Thymus (tissue), 11 donors: ENCODE measurements at regions not wholly inside any gene's neighbourhood (a gene's known extent, or its start where the extent isn't known, plus 50 kb on each side); places are given as distances from the start of the nearest gene placed in this dataset.
"Not testable (repeated sequence)": the region's sequence is repeated elsewhere in the genome, so short reads cannot be mapped to it uniquely, and the experiment has no call there.

Source experiments
- DNase-seq, 9 donors: peaks; one replicate each; pipeline ENCODE4 v3.0.0-alpha.2; 2013; ENCODE audit warnings: low spot score in 9 of 9, low read depth in 6 of 9, missing footprints in 1 of 9
- H3K27ac ChIP-seq, 2 donors: one replicate each; pipeline ENCODE4 v1.5.1; 2013; ENCODE audit warnings: control low read depth in 1 of 2, low read depth in 1 of 2, low read length in 1 of 2, mild to moderate bottlenecking in 1 of 2, moderate library complexity in 1 of 2
- H3K27me3 ChIP-seq, 2 donors: one replicate each; pipeline ENCODE4 v1.5.1; 2013; ENCODE audit warnings: low read length in 1 of 2; ENCODE audit not compliant: control insufficient read depth in 2 of 2, insufficient read depth in 1 of 2
- H3K36me3 ChIP-seq, 2 donors: one replicate each; pipeline ENCODE4 v1.5.1; 2013; ENCODE audit warnings: low read length in 1 of 2, mild to moderate bottlenecking in 1 of 2, moderate library complexity in 1 of 2; ENCODE audit not compliant: control insufficient read depth in 2 of 2, insufficient read depth in 2 of 2
- H3K4me1 ChIP-seq, 2 donors: one replicate each; pipeline ENCODE4 v1.5.1; 2013; ENCODE audit warnings: low read length in 2 of 2; ENCODE audit not compliant: control insufficient read depth in 2 of 2, insufficient read depth in 2 of 2
- H3K4me3 ChIP-seq, 2 donors: one replicate each; pipeline ENCODE4 v1.5.1; 2013; ENCODE audit warnings: low read length in 2 of 2, control low read depth in 1 of 2, mild to moderate bottlenecking in 1 of 2
- H3K9me3 ChIP-seq, 2 donors: one replicate each; pipeline ENCODE4 v1.5.1; 2013; ENCODE audit warnings: low read length in 1 of 2, mild to moderate bottlenecking in 1 of 2; ENCODE audit not compliant: control insufficient read depth in 2 of 2, insufficient read depth in 1 of 2
- WGBS: extraction: QIAGEN DNeasy Blood & Tissue Kit; methylation state at CpG from one replicate; pipeline ENCODE4 v1.1.7; 2013; 5-methylcytosine and 5-hydroxymethylcytosine counted together
- donor health status: healthy.

- not testable (repeated sequence) for DNase-seq, H3K4me3 ChIP-seq, H3K27ac ChIP-seq, H3K27me3 ChIP-seq, H3K36me3 ChIP-seq, H3K4me1 ChIP-seq, H3K9me3 ChIP-seq
- 95% methylated on average over 3 of the region's 3 CpGs for WGBS
Measured at GRCh38 chr9:82437183-82437582, 448.6 kb downstream of the SPATA31D1 start.

DNA sequence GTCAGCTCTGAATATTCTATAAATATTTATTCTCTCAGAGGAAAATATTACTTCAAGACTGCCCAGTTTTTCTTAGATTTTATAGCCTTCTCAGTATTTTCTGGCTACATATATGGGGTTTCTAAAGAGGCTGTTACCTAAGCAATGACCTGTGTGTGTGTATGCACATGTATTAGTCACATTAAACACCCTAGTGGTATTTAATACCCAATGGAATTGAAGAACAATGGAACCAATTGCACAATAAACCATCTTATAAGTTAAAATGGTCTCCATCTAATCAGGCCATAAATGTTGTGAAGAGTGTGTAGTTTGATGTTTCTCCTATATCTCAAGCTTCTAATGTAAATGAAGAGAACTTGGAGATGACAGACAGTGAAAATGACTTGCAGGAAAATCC lies 450.0 kb downstream of the SPATA31D1 start:
- no peaks in the 10 kb centered on the region for H3K27me3 ChIP-seq
- no peak overlapping the region for H3K4me3 ChIP-seq
- no peaks in the 10 kb centered on the region for H3K36me3 ChIP-seq
- no peaks in the 10 kb centered on the region for H3K4me1 ChIP-seq
- H3K27ac ChIP-seq, result no peak overlapping the region
- no peak for DNase-seq
- peaks cover 1 to 9% of the 10 kb centered on the region in 2 donors for H3K9me3 ChIP-seq

DNA sequence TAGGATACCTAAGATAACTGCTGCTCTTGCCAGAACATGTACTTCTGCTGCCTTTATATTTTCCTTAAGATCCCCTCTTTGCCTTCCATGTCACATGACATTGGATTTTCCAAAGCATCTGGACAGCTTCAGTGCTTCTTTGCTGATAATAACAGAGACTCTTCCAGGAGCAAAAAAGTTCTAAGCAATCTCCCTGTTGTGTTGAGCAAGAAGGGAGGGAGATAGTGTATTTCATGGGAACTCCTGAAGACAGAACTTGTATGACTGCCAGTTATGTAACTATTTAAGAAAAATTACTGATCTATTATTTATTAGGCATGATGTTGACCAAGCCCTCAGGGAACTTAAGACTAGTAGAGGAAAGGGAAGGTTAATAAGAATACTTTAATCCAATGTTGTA lies 454.7 kb downstream of the SPATA31D1 start:
- Histone ChIP-seq H3K4me3 (no peak overlapping the region), H3K27ac (no peak overlapping the region), H3K36me3 (no peaks in the 10 kb centered on the region), H3K9me3 (peaks cover 1 to 12% of the 10 kb centered on the region in 2 donors), H3K4me1 (no peaks in the 10 kb centered on the region), H3K27me3 (no peaks in the 10 kb centered on the region)
- no peak for DNase-seq

DNA sequence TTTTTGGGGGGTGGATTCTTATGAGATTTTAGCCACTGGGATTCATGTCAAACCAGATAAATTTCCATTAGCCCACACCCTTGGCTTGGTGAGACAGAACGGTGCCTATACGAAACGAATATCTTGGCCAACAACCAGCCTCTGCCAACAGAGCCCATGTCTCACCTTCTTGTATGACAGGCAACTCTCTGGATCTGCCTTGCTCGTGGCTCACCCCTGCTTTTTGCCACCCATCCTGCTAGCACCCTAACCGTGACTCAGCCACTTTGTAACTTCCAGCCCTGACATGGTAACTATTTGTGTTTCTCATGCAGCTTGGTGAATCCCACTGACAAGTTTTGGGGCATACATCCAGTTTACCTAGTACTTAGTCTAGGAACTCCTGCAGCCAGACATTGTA lies 457.0 kb downstream of the SPATA31D1 start:
- 91% methylated on average over 5 of the region's 5 CpGs for WGBS
- no peak for DNase-seq
- Histone ChIP-seq H3K27me3 (no peaks in the 10 kb centered on the region), H3K9me3 (peaks cover 1 to 9% of the 10 kb centered on the region in 2 donors), H3K4me1 (no peaks in the 10 kb centered on the region), H3K27ac (no peak overlapping the region), H3K4me3 (no peak overlapping the region), H3K36me3 (no peaks in the 10 kb centered on the region)

GRCh38 chr9:82447343-82447742 lies 458.8 kb downstream of the SPATA31D1 start:
- Histone ChIP-seq H3K36me3 (no peaks in the 10 kb centered on the region), H3K27ac (no peak overlapping the region)

GRCh38 chr9:82449986-82450385 lies 461.4 kb downstream of the SPATA31D1 start:
- H3K36me3 ChIP-seq, result no peaks in the 10 kb centered on the region
- H3K27ac ChIP-seq, result no peak overlapping the region
- no peak overlapping the region for H3K4me3 ChIP-seq
- H3K27me3 ChIP-seq, result no peaks in the 10 kb centered on the region
- peaks cover 0 to 3% of the 10 kb centered on the region in 2 donors for H3K9me3 ChIP-seq
- no peaks in the 10 kb centered on the region for H3K4me1 ChIP-seq
- no peak for DNase-seq

More at GRCh38 chr9:82447343-82447742, 458.8 kb downstream of the SPATA31D1 start:
- Histone ChIP-seq H3K27me3 (no peaks in the 10 kb centered on the region), H3K4me3 (no peak overlapping the region), H3K4me1 (no peaks in the 10 kb centered on the region), H3K9me3 (peaks cover 0 to 3% of the 10 kb centered on the region in 2 donors)
- 97% methylated on average over 5 of the region's 5 CpGs for WGBS
- DNase-seq, result no peak

GRCh38 chr9:82454509-82455190 lies 466.1 kb downstream of the SPATA31D1 start:
- Histone ChIP-seq H3K9me3 (no peaks in the 10 kb centered on the region), H3K27me3 (no peaks in the 10 kb centered on the region), H3K27ac (no peak overlapping the region), H3K4me3 (no peak overlapping the region), H3K4me1 (no peaks in the 10 kb centered on the region), H3K36me3 (no peaks in the 10 kb centered on the region)
- 93% methylated on average over 3 of the region's 3 CpGs for WGBS
- no peak for DNase-seq

GRCh38 chr9:82456642-82457041 lies 468.1 kb downstream of the SPATA31D1 start:
- no peaks in the 10 kb centered on the region for H3K27me3 ChIP-seq
- H3K36me3 ChIP-seq, result no peaks in the 10 kb centered on the region
- H3K4me3 ChIP-seq, result no peak overlapping the region
- no peaks in the 10 kb centered on the region for H3K4me1 ChIP-seq
- H3K9me3 ChIP-seq, result no peaks in the 10 kb centered on the region
- no peak for DNase-seq
- WGBS, result 97% methylated on average over 1 of the region's 1 CpG
- no peak overlapping the region for H3K27ac ChIP-seq

DNA sequence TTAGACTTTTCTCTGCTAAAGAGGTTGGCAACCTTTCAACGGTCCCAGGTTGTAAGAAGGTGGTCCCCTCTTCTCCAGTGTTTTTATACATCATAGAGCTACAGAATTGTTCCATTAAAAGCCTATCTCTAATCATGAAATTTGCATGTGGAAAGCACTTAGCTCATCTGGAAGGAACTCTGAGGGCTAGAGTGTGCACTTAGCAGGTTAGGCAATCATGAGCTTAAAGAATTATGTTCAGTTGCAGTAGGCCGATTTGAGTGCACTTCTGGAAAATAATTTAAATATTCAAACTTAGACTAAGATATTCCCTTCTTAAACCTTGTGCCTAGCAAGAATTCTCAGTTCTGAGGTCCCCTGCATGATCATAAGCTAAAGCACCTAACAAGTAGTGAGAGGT lies 468.7 kb downstream of the SPATA31D1 start:
- Histone ChIP-seq H3K27ac (no peak overlapping the region), H3K27me3 (no peaks in the 10 kb centered on the region), H3K9me3 (no peaks in the 10 kb centered on the region), H3K36me3 (no peaks in the 10 kb centered on the region), H3K4me1 (no peaks in the 10 kb centered on the region), H3K4me3 (no peak overlapping the region)
- no peak for DNase-seq
- 95% methylated on average over 2 of the region's 2 CpGs for WGBS

DNA sequence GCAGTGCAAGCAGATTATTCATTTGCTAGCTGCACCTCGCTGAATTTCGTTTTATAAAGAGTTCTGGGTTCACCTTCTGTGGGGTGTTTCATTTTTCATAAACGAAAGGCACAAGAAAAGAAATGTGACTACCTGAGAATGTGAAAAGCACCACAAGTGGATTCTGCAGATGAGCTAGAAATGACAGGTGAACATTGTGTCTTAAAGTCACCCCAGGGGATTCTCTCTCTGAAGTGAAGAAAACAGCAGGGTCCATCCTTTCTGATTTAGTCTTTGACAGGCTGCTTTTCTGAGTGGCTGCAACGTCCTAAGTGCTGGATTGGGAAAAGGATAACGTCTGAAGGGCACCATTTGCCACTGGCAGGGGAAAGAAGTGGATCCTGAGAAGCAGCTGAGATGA lies 469.3 kb downstream of the SPATA31D1 start:
- H3K27ac ChIP-seq, result no peak overlapping the region
- H3K4me1 ChIP-seq, result no peaks in the 10 kb centered on the region
- H3K4me3 ChIP-seq, result no peak overlapping the region
- H3K36me3 ChIP-seq, result no peaks in the 10 kb centered on the region
- 90% methylated on average over 5 of the region's 5 CpGs for WGBS
- DNase-seq, result no peak
- no peaks in the 10 kb centered on the region for H3K27me3 ChIP-seq
- H3K9me3 ChIP-seq, result no peaks in the 10 kb centered on the region
